Erythroblast (primary cell): ENCODE measurements at regions not wholly inside any gene's neighbourhood (a gene's known extent, or its start where the extent isn't known, plus 50 kb on each side); places are given as distances from the start of the nearest gene placed in this dataset.

Source experiments
- GATA1 ChIP-seq: IDR thresholded peaks from 2 replicates; pipeline ENCODE4 v1.6.1; 2011; ENCODE audit warnings: low read depth, mild to moderate bottlenecking, control low read depth, low read length, moderate library complexity
- POLR2A ChIP-seq: IDR thresholded peaks from 2 replicates; pipeline ENCODE4 v1.6.1; 2011; ENCODE audit warnings: mild to moderate bottlenecking, low read length

DNA sequence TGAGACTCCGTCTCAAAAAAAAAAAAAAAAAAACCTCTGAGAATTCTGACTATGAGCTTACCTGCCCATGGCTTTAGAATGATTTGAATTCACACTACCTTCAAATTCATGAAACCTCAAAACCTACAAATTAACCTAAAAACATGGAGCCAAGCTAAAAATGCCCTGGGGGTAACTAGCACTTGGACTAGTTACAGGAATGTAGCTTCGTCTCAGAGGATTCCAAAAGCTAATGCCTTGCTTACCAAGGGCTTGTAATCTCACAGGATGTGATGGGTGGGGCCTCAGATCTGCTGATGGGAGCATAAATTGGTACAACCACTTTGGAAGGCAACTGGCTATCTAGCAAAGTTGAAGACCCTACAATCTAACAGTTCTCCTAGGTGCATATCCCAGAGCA is 79.4 kb upstream of the SPRY1 start:
- TF ChIP-seq POLR2A (no peak), GATA1 (no peak)
